H1 (cell line): ENCODE measurements at regions not wholly inside any gene's neighbourhood (a gene's known extent, or its start where the extent isn't known, plus 50 kb on each side); places are given as distances from the start of the nearest gene placed in this dataset.

ENCODE experiments used
- CTCF ChIA-PET: fragments of 300-600 bp; sonication (Branson Sonifier 250); formaldehyde crosslinking; loops from one replicate; lab custom pipeline; 2021; ENCODE audit not compliant: partially characterized antibody; lab: Charles Lee
- POLR2A ChIA-PET: fragments of 300-600 bp; sonication (Branson Sonifier 250); formaldehyde crosslinking; loops from one replicate; lab custom pipeline; 2021; ENCODE audit warnings: inconsistent platforms; ENCODE audit not compliant: partially characterized antibody; lab: Charles Lee
- DNase-seq, 2 experiments: peaks; one replicate each; pipeline versions ENCODE4 v3.0.0 to v3.0.0-alpha.2; 2010 to 2022; ENCODE audit warnings: low spot score in 2 of 2, low read depth in 1 of 2, mixed read lengths in 1 of 2
- FAIRE-seq: peaks from 2 replicates; lab custom pipeline; 2011; peaks lifted over from hg19 to GRCh38; lab: Jason Lieb, UNC
- H2AFZ ChIP-seq: 2 replicates; pipeline ENCODE4 v1.8.1; 2012; ENCODE audit warnings: low read length, inconsistent platforms
- H2AK5ac ChIP-seq: 2 replicates; pipeline ENCODE4 v1.6.1; 2013; ENCODE audit warnings: low read depth, low read length
- H2BK120ac ChIP-seq: replicated peaks from 2 replicates; pipeline ENCODE3; 2013; ENCODE audit warnings: low read depth, low read length, inconsistent platforms
- H2BK12ac ChIP-seq: 2 replicates; pipeline ENCODE4 v1.6.1; 2013; ENCODE audit warnings: low read depth, low read length
- H2BK15ac ChIP-seq: 2 replicates; pipeline ENCODE4 v1.6.1; 2013; ENCODE audit warnings: low read length
- H2BK20ac ChIP-seq: 2 replicates; pipeline ENCODE4 v1.6.1; 2013; ENCODE audit warnings: low read length
- H2BK5ac ChIP-seq: 2 replicates; pipeline ENCODE4 v1.6.1; 2013; ENCODE audit warnings: low read depth, low read length
- H3K14ac ChIP-seq: 2 replicates; pipeline ENCODE4 v1.6.1; 2013; ENCODE audit warnings: inconsistent platforms; ENCODE audit not compliant: insufficient read length
- H3K18ac ChIP-seq: 2 replicates; pipeline ENCODE4 v1.6.1; 2013; ENCODE audit warnings: low read length; ENCODE audit errors: extremely low read depth
- H3K23ac ChIP-seq: 2 replicates; pipeline ENCODE4 v1.6.1; 2013; ENCODE audit warnings: inconsistent platforms; ENCODE audit not compliant: insufficient read length
- H3K23me2 ChIP-seq: 2 replicates; pipeline ENCODE4 v1.6.1; 2013; ENCODE audit warnings: low read depth, low read length
- H3K27ac ChIP-seq: 2 replicates; pipeline ENCODE4 v1.6.1; 2011; ENCODE audit warnings: low read depth, low read length, inconsistent platforms
- H3K27me3 ChIP-seq, 4 experiments: replicated peaks in 1 of 4; 1 replicate in 1 of 4; 2 replicates in 3 of 4; pipeline versions ENCODE4 v1.6.1 to v1.8.1; 2011 to 2013; ENCODE audit warnings: low read length in 3 of 4, mild to moderate bottlenecking in 3 of 4, inconsistent platforms in 2 of 4, mixed read lengths in 2 of 4, moderate library complexity in 1 of 4; ENCODE audit not compliant: control insufficient read depth in 3 of 4, insufficient read depth in 3 of 4; ENCODE audit errors: extremely low read depth in 1 of 4
- H3K36me3 ChIP-seq, 4 experiments: 2 replicates each; pipeline versions ENCODE4 v1.6.1 to v1.8.1; 2011 to 2013; ENCODE audit warnings: mild to moderate bottlenecking in 4 of 4, low read length in 3 of 4, moderate library complexity in 2 of 4, control low read depth in 1 of 4, inconsistent platforms in 1 of 4; ENCODE audit not compliant: insufficient read depth in 4 of 4, control insufficient read depth in 2 of 4
- H3K4ac ChIP-seq: replicated peaks from 2 replicates; pipeline ENCODE3; 2013; ENCODE audit warnings: low read length, low read depth, mixed read lengths, inconsistent platforms; ENCODE audit not compliant: insufficient read length
- H3K4me1 ChIP-seq, 4 experiments: replicated peaks in 1 of 4; 1 replicate in 1 of 4; 2 replicates in 3 of 4; pipeline versions ENCODE4 v1.6.1 to v1.8.1; 2011 to 2013; ENCODE audit warnings: low read length in 3 of 4, inconsistent platforms in 2 of 4, mixed read lengths in 1 of 4; ENCODE audit not compliant: insufficient read depth in 4 of 4, control insufficient read depth in 3 of 4
- H3K4me2 ChIP-seq, 2 experiments: 2 replicates each; pipeline versions ENCODE4 v1.6.1 to v1.8.1; 2011 to 2013; ENCODE audit warnings: low read depth in 2 of 2, low read length in 2 of 2, control low read depth in 1 of 2, inconsistent platforms in 1 of 2, mild to moderate bottlenecking in 1 of 2; ENCODE audit not compliant: insufficient read depth in 1 of 2
- H3K4me3 ChIP-seq, 4 experiments: fragments of 200-600, 300-600 bp in 1 of 4; sonication (generic), shearing (Covaris generic), sonication (Bioruptor Twin) in 1 of 4; 2 replicates each; pipeline versions ENCODE4 v1.5.1 to v1.8.1; 2011 to 2016; ENCODE audit warnings: low read length in 4 of 4, low read depth in 3 of 4, control low read depth in 2 of 4, inconsistent platforms in 2 of 4, mild to moderate bottlenecking in 2 of 4, mixed read lengths in 1 of 4, moderate library complexity in 1 of 4; ENCODE audit not compliant: insufficient read depth in 2 of 4; ENCODE audit errors: extremely low read depth in 1 of 4
- H3K56ac ChIP-seq: replicated peaks from 2 replicates; pipeline ENCODE3; 2013; ENCODE audit warnings: low read depth, mild to moderate bottlenecking, mixed read lengths, low read length, inconsistent platforms; ENCODE audit not compliant: insufficient read length
- H3K79me1 ChIP-seq: 2 replicates; pipeline ENCODE4 v1.6.1; 2013; ENCODE audit warnings: low read depth, low read length, control low read depth
- H3K79me2 ChIP-seq, 2 experiments: 2 replicates each; pipeline versions ENCODE4 v1.6.1 to v1.8.1; 2012 to 2013; ENCODE audit warnings: low read length in 2 of 2, mild to moderate bottlenecking in 2 of 2, inconsistent platforms in 1 of 2; ENCODE audit not compliant: insufficient read depth in 2 of 2, control insufficient read depth in 1 of 2
- H3K9ac ChIP-seq, 4 experiments: replicated peaks in 1 of 4; 1 replicate in 1 of 4; 2 replicates in 3 of 4; pipeline versions ENCODE4 v1.6.1 to v1.8.1; 2011 to 2013; ENCODE audit warnings: low read depth in 3 of 4, low read length in 3 of 4, control low read depth in 2 of 4, mild to moderate bottlenecking in 2 of 4, moderate library complexity in 2 of 4, inconsistent platforms in 1 of 4; ENCODE audit errors: extremely low read depth in 1 of 4
- H3K9me3 ChIP-seq, 2 experiments: 2 replicates each; pipeline versions ENCODE4 v1.6.1 to v1.8.1; 2012 to 2013; ENCODE audit warnings: mild to moderate bottlenecking in 2 of 2, moderate library complexity in 2 of 2, control low read depth in 1 of 2, inconsistent platforms in 1 of 2, low read depth in 1 of 2, low read length in 1 of 2, mixed read lengths in 1 of 2; ENCODE audit not compliant: insufficient read depth in 2 of 2
- H4K20me1 ChIP-seq, 2 experiments: replicated peaks in 1 of 2; 2 replicates each; pipeline versions ENCODE3 to v1.8.1; 2011 to 2013; ENCODE audit warnings: inconsistent platforms in 2 of 2, low read length in 2 of 2, mild to moderate bottlenecking in 1 of 2; ENCODE audit not compliant: insufficient read depth in 2 of 2, control insufficient read depth in 1 of 2
- H4K5ac ChIP-seq: 2 replicates; pipeline ENCODE4 v1.6.1; 2013; ENCODE audit warnings: low read length, low read depth, mixed read lengths, inconsistent platforms; ENCODE audit not compliant: insufficient read length
- H4K8ac ChIP-seq: 2 replicates; pipeline ENCODE4 v1.8.0; 2013; ENCODE audit warnings: mild to moderate bottlenecking, moderate library complexity, low read length, inconsistent platforms; ENCODE audit not compliant: insufficient read depth; ENCODE audit errors: extremely low read depth
- H4K91ac ChIP-seq: replicated peaks from 2 replicates; pipeline ENCODE3; 2013; ENCODE audit warnings: low read length, mixed read lengths, inconsistent platforms; ENCODE audit not compliant: insufficient read length
- ASH2L ChIP-seq: fragments of 200-600, 300-600 bp; sonication (generic); IDR thresholded peaks from one replicate; pipeline ENCODE4 v1.7.1; 2017; ENCODE audit warnings: low read length
- CBX8 ChIP-seq: fragments of 300-800, 300-1000 bp; sonication (generic); IDR thresholded peaks from 2 replicates; pipeline ENCODE4 v1.7.1; 2016; ENCODE audit warnings: low read depth, low read length, borderline replicate concordance
- CEBPB ChIP-seq: IDR thresholded peaks from 2 replicates; pipeline ENCODE4 v1.6.1; 2012; ENCODE audit warnings: low read depth, low read length
- EGR1 ChIP-seq: IDR thresholded peaks from 2 replicates; pipeline ENCODE4 v1.6.1; 2011; ENCODE audit warnings: low read depth, low read length, borderline replicate concordance
- EZH2 ChIP-seq: fragments of 200-600 bp; sonication (generic); IDR thresholded peaks from 2 replicates; pipeline ENCODE4 v1.7.1; 2012; ENCODE audit warnings: low read depth, mild to moderate bottlenecking, moderate library complexity, low read length, inconsistent platforms; ENCODE audit not compliant: severe bottlenecking
- HDAC2 ChIP-seq, 2 experiments: fragments of 300-600 bp in 1 of 2; sonication (generic) in 1 of 2; IDR thresholded peaks; 2 replicates each; pipeline ENCODE4 v1.6.1; 2011 to 2012; ENCODE audit warnings: low read depth in 2 of 2, low read length in 2 of 2, mild to moderate bottlenecking in 2 of 2, moderate library complexity in 2 of 2, borderline replicate concordance in 1 of 2, inconsistent platforms in 1 of 2
- HDAC6 ChIP-seq: IDR thresholded peaks from one replicate; pipeline ENCODE4 v1.7.1; 2012; ENCODE audit warnings: low read depth, mild to moderate bottlenecking, inconsistent platforms, low read length, moderate library complexity
- NRF1 ChIP-seq: IDR thresholded peaks from 2 replicates; pipeline ENCODE4 v1.6.1; 2011; ENCODE audit warnings: mild to moderate bottlenecking, low read depth, low read length, improper control_type of control experiment
- RAD21 ChIP-seq, 2 experiments: IDR thresholded peaks in 1 of 2; conservative IDR thresholded peaks in 1 of 2; 2 replicates each; pipeline ENCODE4 v1.6.1; 2011; ENCODE audit warnings: low read depth in 2 of 2, low read length in 2 of 2, improper control_type of control experiment in 1 of 2, inconsistent platforms in 1 of 2, mild to moderate bottlenecking in 1 of 2, moderate library complexity in 1 of 2
- SIRT6 ChIP-seq: IDR thresholded peaks from one replicate; pipeline ENCODE4 v1.7.1; 2012; ENCODE audit warnings: low read length, inconsistent platforms
- SIX5 ChIP-seq: IDR thresholded peaks from 2 replicates; pipeline ENCODE4 v1.6.1; 2011; ENCODE audit warnings: mild to moderate bottlenecking, low read depth, low read length
- SP2 ChIP-seq: IDR thresholded peaks from 2 replicates; pipeline ENCODE4 v1.6.1; 2012; ENCODE audit warnings: mild to moderate bottlenecking, low read length, inconsistent platforms
- WGBS, 2 experiments: shearing (Covaris generic) in 1 of 2; methylation state at CpG; one replicate each; pipeline versions ENCODE4 v1.1.6 to v1.1.7; 2013 to 2015; ENCODE audit warnings: low lambda C conversion rate in 2 of 2, mixed read lengths in 2 of 2, inconsistent platforms in 1 of 2, low coverage in 1 of 2, missing lambda C conversion rate in 1 of 2; ENCODE audit not compliant: insufficient replicate concordance in 2 of 2, insufficient coverage in 1 of 2, insufficient read length in 1 of 2; ENCODE audit errors: extremely low coverage in 1 of 2, missing lambda C conversion rate in 1 of 2; 5-methylcytosine and 5-hydroxymethylcytosine counted together
- TF ChIP-seq, protein P1 (sequence below), 3 experiments: IDR thresholded peaks; 1 replicate in 2 of 3; 2 replicates in 1 of 3; pipeline versions ENCODE4 v1.5.1 to v1.6.1; 2011; ENCODE audit warnings: low read length in 3 of 3, mild to moderate bottlenecking in 3 of 3, inconsistent platforms in 2 of 3, low read depth in 1 of 3, moderate library complexity in 1 of 3; ENCODE audit not compliant: insufficient read depth in 1 of 3; ENCODE audit errors: control extremely low read depth in 1 of 3

DNA sequence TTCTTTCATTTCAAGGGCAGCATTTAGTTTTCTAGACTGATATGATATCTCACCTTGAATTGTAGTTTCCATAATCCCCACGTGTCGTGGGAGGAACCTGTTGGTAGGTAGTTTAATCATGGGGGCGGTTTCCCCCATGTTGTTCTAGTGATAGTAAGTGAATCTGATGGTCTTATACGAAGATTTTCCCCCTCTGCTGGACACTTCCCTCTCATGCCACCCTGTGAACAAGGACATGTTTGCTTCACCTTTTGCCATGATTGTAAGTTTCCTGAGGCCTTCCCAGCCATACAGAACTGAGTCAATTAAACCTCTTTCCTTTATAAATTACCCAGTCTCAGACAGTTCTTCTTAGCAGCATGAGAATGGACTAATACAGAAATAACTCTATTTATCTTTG is 851.1 kb upstream of the FAT3 start:
- no peaks in the 10 kb centered on the region for H3K23me2 ChIP-seq
- no peak overlapping the region for H3K4me3 ChIP-seq
- no peak overlapping the region for H3K23ac ChIP-seq
- H3K9ac ChIP-seq: no peak overlapping the region
- H4K5ac ChIP-seq: no peak overlapping the region
- POLR2A ChIA-PET: no interaction called here
- no peak overlapping the region for H3K14ac ChIP-seq
- H3K9me3 ChIP-seq: no peaks in the 10 kb centered on the region
- no peak overlapping the region for H2BK120ac ChIP-seq
- no peaks in the 10 kb centered on the region for H3K4me1 ChIP-seq
- H3K27ac ChIP-seq: no peak overlapping the region
- no peaks in the 10 kb centered on the region for H3K36me3 ChIP-seq
- no peak overlapping the region for H2BK5ac ChIP-seq
- H4K91ac ChIP-seq: no peak overlapping the region
- no peak overlapping the region for H2BK20ac ChIP-seq
- H3K79me2 ChIP-seq: no peaks in the 10 kb centered on the region
- H3K79me1 ChIP-seq: no peaks in the 10 kb centered on the region
- H2BK15ac ChIP-seq: no peak overlapping the region
- TF ChIP-seq RAD21 (IDR thresholded peaks at IDR 0.05 in 1 of 2, conservative IDR thresholded peaks at IDR 0.05 in 1 of 2; ENCODE audit: low read depth in 2 of 2, low read length in 2 of 2): peak; percentile 2 to 25; a peak in 2 of 4 replicates
- no peak for TF ChIP-seq EZH2
- TF ChIP-seq SP2: no peak
- TF ChIP-seq ASH2L: no peak
- TF ChIP-seq CEBPB: no peak
- TF ChIP-seq CBX8: no peak
- TF ChIP-seq HDAC2 (IDR thresholded peaks at IDR 0.05; ENCODE audit: borderline replicate concordance in 1 of 2, low read depth in 2 of 2, low read length in 2 of 2): no peak
- TF ChIP-seq SIX5: no peak
- no peak for TF ChIP-seq SIRT6
- TF ChIP-seq EGR1: no peak
- no peak for TF ChIP-seq NRF1
- TF ChIP-seq HDAC6: no peak
- TF ChIP-seq, protein P1, sequence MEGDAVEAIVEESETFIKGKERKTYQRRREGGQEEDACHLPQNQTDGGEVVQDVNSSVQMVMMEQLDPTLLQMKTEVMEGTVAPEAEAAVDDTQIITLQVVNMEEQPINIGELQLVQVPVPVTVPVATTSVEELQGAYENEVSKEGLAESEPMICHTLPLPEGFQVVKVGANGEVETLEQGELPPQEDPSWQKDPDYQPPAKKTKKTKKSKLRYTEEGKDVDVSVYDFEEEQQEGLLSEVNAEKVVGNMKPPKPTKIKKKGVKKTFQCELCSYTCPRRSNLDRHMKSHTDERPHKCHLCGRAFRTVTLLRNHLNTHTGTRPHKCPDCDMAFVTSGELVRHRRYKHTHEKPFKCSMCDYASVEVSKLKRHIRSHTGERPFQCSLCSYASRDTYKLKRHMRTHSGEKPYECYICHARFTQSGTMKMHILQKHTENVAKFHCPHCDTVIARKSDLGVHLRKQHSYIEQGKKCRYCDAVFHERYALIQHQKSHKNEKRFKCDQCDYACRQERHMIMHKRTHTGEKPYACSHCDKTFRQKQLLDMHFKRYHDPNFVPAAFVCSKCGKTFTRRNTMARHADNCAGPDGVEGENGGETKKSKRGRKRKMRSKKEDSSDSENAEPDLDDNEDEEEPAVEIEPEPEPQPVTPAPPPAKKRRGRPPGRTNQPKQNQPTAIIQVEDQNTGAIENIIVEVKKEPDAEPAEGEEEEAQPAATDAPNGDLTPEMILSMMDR (IDR thresholded peaks at IDR 0.05; ENCODE audit: control extremely low read depth in 1 of 3, insufficient read depth in 1 of 3, low read depth in 1 of 3, low read length in 3 of 3): peak in 2 of 3 experiments; percentile 2 to 36; a peak in 2 of 4 replicates
- TF ChIP-seq, all 59 proteins: peak for 2
- H3K4me2 ChIP-seq: no peak overlapping the region
- H2AK5ac ChIP-seq: no peak overlapping the region
- H3K4ac ChIP-seq: no peak overlapping the region
- H2AFZ ChIP-seq: no peak overlapping the region
- CTCF ChIA-PET: no interaction called here
- no peak overlapping the region for H2BK12ac ChIP-seq
- FAIRE-seq (no peak), DNase-seq (no peak)
- 88% methylated on average over 4 of the region's 4 CpGs; no CpG with 5 or more reads in 1 of the 2 experiments for WGBS, 2 experiments
- H3K27me3 ChIP-seq: no peaks in the 10 kb centered on the region
- H3K56ac ChIP-seq: no peak overlapping the region
- H3K18ac ChIP-seq: no peak overlapping the region
- no peaks in the 10 kb centered on the region for H4K20me1 ChIP-seq
- no peak overlapping the region for H4K8ac ChIP-seq
